ENCODE measurements at regions not wholly inside any gene's neighbourhood (a gene's known extent, or its start where the extent isn't known, plus 50 kb on each side); places are given as distances from the start of the nearest gene placed in this dataset.
A peak's percentile ranks its signal among the peaks of the same experiment; 100 is the strongest.
"Not testable (repeated sequence)": the region's sequence is repeated elsewhere in the genome, so short reads cannot be mapped to it uniquely, and the experiment has no call there.

GRCh38 chr7:65749518-65749917 lies 123.4 kb upstream of the VKORC1L1 start:
- DNase-seq = no peak

GRCh38 chr7:65750511-65751344 lies 122.1 kb upstream of the VKORC1L1 start:
- peak; percentile 93 for DNase-seq

- DNase-seq = not testable (repeated sequence)
Observed at GRCh38 chr7:65754070-65754469, 118.8 kb upstream of the VKORC1L1 start.

- not testable (repeated sequence) for DNase-seq
Observed at GRCh38 chr7:65758991-65759390, 113.9 kb upstream of the VKORC1L1 start.

- DNase-seq = not testable (repeated sequence)
Observed at GRCh38 chr7:65762712-65763111, 110.2 kb upstream of the VKORC1L1 start.

- not testable (repeated sequence) for DNase-seq
Observed at GRCh38 chr7:65763114-65763513, 109.8 kb upstream of the VKORC1L1 start.

- DNase-seq = peak; percentile 97
Observed at GRCh38 chr7:65770473-65771225, 102.2 kb upstream of the VKORC1L1 start.

- not testable (repeated sequence) for DNase-seq
Observed at GRCh38 chr7:65771226-65771569, 101.7 kb upstream of the VKORC1L1 start.

- DNase-seq = not testable (repeated sequence)
Observed at GRCh38 chr7:65776677-65777076, 96.2 kb upstream of the VKORC1L1 start.

- DNase-seq = not testable (repeated sequence)
Observed at GRCh38 chr7:65789943-65790342, 82.9 kb upstream of the VKORC1L1 start.

- not testable (repeated sequence) for DNase-seq
Observed at GRCh38 chr7:65791788-65792187, 81.1 kb upstream of the VKORC1L1 start.

GRCh38 chr7:65792726-65793125 lies 80.1 kb upstream of the VKORC1L1 start:
- not testable (repeated sequence) for DNase-seq

GRCh38 chr7:65794671-65795391 lies 78.0 kb upstream of the VKORC1L1 start:
- DNase-seq = not testable (repeated sequence)

GRCh38 chr7:65795392-65795716 lies 77.5 kb upstream of the VKORC1L1 start:
- DNase-seq = not testable (repeated sequence)

GRCh38 chr7:65796205-65796604 lies 76.7 kb upstream of the VKORC1L1 start:
- no peak for DNase-seq

- DNase-seq = not testable (repeated sequence)
Observed at GRCh38 chr7:65797086-65797485, 75.8 kb upstream of the VKORC1L1 start.

GRCh38 chr7:65797566-65797965 lies 75.3 kb upstream of the VKORC1L1 start:
- not testable (repeated sequence) for DNase-seq

- DNase-seq = no peak
Observed at GRCh38 chr7:65798111-65799075, 74.5 kb upstream of the VKORC1L1 start.

GRCh38 chr7:65800191-65800590 lies 72.7 kb upstream of the VKORC1L1 start:
- not testable (repeated sequence) for DNase-seq

GRCh38 chr7:65800890-65801341 lies 72.0 kb upstream of the VKORC1L1 start:
- no peak for DNase-seq

GRCh38 chr7:65804887-65805286 lies 68.0 kb upstream of the VKORC1L1 start:
- DNase-seq = no peak

- DNase-seq = not testable (repeated sequence)
Observed at GRCh38 chr7:65807067-65807466, 65.8 kb upstream of the VKORC1L1 start.

Measured in activated CD8-positive, alpha-beta memory T cell treated with anti-CD3 and anti-CD28 coated beads for 24 hours (primary cell).